K562 (cell line): ENCODE measurements at regions not wholly inside any gene's neighbourhood (a gene's known extent, or its start where the extent isn't known, plus 50 kb on each side); places are given as distances from the start of the nearest gene placed in this dataset.

ENCODE experiments used
- BRF2 ChIP-seq: IDR thresholded peaks from 3 replicates; pipeline ENCODE4 v1.6.1; 2011; ENCODE audit warnings: borderline replicate concordance, mild to moderate bottlenecking; ENCODE audit not compliant: insufficient read length, insufficient read depth
- PBX2 ChIP-seq, 2 experiments: IDR thresholded peaks in 1 of 2; conservative IDR thresholded peaks in 1 of 2; 2 replicates each; pipeline ENCODE4 v1.6.1; 2016; ENCODE audit warnings: low read depth in 2 of 2, mild to moderate bottlenecking in 1 of 2, missing compliant biosample characterization in 1 of 2, missing genetic modification characterization in 1 of 2, moderate library complexity in 1 of 2
- SAP30 ChIP-seq: fragments of 200-600 bp; sonication (generic); IDR thresholded peaks from 2 replicates; pipeline ENCODE4 v1.6.1; 2012; ENCODE audit warnings: borderline replicate concordance, low read depth, mild to moderate bottlenecking, moderate library complexity, low read length, control low read depth, inconsistent platforms; ENCODE audit not compliant: insufficient read depth, poor library complexity, severe bottlenecking
- SOX6 ChIP-seq: fragments of 450-650 bp; IDR thresholded peaks from 2 replicates; pipeline ENCODE4 v1.6.1; 2014; ENCODE audit warnings: mild to moderate bottlenecking
- WHSC1 ChIP-seq: IDR thresholded peaks from one replicate; pipeline ENCODE4 v1.6.1; 2012; ENCODE audit warnings: low read length, control low read depth, inconsistent platforms
- ZBTB12 ChIP-seq: fragments of 250-450 bp; sonication (Bioruptor Pico); IDR thresholded peaks from 2 replicates; pipeline ENCODE4 v1.4.0; 2020
- ZNF780A ChIP-seq: fragments of 250-450 bp; sonication (Bioruptor Pico); IDR thresholded peaks from 2 replicates; pipeline ENCODE4 v1.5.0; 2021; ENCODE audit warnings: mild to moderate bottlenecking

GRCh38 chr12:130079279-130079678, 83.0 kb upstream of the FZD10 start (continued):
- TF ChIP-seq ZBTB12 (no peak), SAP30 (no peak), ZNF780A (no peak), PBX2 (CRISPR knock-in tag; IDR thresholded peaks at IDR 0.05; ENCODE audit: low read depth) (no peak), PBX2 (tag; conservative IDR thresholded peaks at IDR 0.05; ENCODE audit: low read depth) (no peak), SOX6 (no peak), BRF2 (no peak), WHSC1 (no peak)
